NCI-H226 (cell line): ENCODE measurements at regions not wholly inside any gene's neighbourhood (a gene's known extent, or its start where the extent isn't known, plus 50 kb on each side); places are given as distances from the start of the nearest gene placed in this dataset.
A peak's percentile ranks its signal among the peaks of the same experiment; 100 is the strongest.
"Not testable (repeated sequence)": the region's sequence is repeated elsewhere in the genome, so short reads cannot be mapped to it uniquely, and the experiment has no call there.

Experiments used
- DNase-seq: peaks from one replicate; pipeline ENCODE4 v3.0.0-alpha.2; 2015

DNA sequence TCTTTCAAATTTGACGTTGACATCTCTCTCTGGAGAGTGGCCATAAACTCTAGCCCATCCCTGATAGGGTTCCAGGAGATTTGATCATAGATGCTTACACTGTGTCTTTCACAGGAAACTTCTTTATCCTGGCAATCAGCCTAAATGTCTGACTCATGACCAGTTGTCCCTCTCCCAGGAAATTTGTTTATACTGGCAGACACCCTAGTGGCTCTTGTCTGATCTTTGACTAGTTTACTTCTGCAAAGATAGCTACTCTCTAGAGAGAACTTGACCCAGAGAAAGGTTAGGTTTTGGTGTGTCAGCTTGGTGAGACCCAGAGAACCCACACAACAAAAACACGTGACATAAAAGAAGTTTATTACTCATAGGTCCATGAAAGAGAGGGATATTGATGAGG lies 509.8 kb downstream of the CENPC start:
- DNase-seq: no peak

DNA sequence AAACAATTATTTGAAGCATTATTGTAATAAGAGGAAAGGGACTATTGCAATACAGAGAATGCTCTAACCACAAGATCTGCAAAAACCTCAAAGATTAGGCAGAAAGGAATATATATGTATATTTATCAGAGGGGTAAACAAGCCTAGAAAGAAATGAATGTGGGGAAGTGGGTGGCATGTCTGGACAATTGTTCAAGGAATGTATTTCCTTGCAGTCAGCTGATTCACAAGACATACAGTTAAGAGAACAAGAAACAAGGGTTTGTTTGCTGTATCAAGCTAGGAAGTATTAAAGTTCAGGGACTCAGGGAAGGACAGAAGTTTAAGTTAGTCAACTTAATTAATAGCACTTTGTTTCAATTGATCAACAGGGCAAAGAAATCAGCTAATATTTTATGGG lies 514.7 kb downstream of the CENPC start:
- no peak for DNase-seq

DNA sequence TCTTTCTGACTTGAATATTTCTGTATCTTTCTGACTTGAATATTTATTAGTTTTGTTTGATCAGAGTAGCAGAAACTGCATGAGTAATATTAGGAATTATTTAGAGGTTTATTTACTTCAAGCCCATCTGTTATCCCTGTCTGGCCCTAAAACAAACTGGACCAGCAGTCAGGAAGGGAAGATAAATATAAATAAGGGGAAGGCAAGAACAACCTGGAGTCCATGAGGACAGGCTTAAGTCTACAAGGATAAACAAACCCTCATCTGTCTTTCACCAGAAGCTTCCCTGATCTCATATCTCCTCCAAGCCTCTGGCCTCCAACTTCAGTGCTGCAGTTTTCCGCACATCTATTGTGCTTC lies 524.9 kb downstream of the CENPC start:
- DNase-seq: peak; percentile 17

DNA sequence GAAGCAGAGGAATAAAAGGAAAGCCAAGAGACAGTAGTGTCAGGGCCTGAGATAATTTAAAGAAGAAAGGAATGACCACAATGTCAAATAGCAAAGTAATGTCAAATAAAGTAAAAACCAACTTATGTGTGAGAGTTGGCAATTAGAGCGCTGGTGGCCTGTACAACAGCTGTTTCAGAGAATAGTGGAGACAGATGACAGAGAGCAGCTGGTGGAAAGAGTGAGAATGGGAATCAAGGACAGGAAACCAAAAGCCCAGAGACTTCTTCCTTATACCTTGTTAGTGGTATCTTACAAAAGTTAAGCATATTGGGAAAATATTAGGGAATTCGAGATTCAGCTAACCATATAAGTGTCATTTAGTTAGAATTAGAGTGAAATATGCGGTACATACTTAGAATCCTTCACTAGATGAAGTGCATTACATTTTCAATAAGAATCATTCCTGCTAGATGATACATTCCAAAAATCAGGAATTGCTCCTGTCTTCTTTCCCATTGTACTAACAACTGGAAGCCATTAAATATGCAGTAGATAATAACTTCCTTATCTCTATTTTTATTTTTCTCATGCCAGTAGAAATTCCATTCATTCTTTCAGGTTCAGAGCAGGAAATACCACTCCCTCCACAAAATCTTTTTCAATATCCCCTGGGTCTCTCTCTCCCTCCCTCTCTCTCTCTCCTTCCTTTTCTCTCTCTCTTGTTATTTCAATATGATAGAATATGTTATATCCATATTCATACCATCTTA lies 525.4 kb downstream of the CENPC start:
- DNase-seq: peak; percentile 60

DNA sequence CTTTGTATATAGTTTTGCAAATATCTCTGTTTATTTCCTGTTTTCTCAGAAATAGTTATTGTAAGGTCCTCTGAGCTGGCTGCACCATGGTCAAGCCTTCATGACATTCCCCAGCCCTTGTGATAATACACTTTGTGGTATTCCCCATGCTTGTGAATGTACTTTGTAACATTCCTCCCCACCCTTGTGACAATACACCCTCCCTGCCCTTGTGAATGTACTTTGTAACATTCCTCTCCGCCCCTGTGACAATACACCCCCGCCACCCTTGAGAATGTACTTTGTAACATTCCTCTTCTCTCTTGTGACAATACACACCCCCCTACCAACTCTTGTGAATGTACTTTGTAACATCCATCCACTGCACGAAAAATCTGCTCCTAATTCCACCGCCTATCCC lies 530.7 kb downstream of the CENPC start:
- DNase-seq: no peak

DNA sequence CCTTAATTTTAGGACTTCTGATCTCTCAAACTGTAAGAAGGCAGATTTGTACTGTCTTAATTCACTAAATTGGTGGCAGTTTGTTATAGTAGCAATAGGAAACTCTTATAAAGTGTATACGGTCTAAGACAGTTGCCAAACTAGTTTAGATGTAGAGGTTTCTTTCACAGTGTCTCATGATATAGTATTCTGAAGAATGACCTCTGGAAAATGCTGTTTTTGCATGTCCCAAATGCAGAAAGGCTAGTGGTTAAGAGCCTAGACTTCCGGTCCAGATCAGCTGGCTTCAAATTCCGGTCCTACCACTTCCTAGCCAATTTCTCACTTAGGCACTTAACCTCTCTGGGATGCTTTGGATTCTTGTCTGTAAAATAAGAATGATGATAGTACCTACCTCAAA lies 538.5 kb downstream of the CENPC start:
- no peak for DNase-seq

DNA sequence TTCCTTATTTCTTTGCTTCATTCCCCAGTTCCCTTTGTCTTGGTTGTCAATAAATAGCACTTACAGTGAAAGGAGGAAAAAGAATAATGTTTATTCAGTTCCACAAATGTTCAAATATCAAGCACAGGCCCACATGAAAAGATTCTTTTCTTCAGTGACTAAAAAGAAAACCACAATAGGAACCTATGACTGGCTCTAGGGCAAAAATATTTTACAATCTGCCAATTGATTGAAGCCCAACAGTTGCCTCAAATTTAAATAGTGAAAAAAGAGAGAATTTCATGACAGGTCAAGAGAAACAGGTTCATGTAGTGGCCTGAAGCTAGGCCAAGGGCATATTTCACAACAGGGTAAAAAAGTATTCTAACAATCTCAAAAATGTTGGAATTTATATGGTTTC lies 553.8 kb downstream of the CENPC start:
- DNase-seq: no peak

DNA sequence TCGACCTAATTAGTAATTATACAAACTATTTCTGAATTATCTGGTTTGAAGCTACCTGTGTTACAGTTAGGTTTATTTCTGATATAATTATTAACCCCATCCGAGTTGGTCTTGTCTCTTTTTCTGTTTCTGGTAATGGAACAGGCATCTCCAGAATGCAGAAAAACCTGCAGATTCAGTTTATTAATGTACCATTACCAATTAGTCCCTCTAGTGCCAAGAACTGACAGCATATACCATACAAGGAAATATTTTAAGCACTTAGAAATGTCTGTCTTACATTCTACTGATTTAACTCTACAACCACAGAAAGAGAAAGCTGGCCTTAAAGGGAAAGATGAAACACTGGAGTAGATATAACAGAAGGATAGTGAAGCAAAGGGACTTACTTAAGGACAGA lies 570.6 kb downstream of the CENPC start:
- no peak for DNase-seq

DNA sequence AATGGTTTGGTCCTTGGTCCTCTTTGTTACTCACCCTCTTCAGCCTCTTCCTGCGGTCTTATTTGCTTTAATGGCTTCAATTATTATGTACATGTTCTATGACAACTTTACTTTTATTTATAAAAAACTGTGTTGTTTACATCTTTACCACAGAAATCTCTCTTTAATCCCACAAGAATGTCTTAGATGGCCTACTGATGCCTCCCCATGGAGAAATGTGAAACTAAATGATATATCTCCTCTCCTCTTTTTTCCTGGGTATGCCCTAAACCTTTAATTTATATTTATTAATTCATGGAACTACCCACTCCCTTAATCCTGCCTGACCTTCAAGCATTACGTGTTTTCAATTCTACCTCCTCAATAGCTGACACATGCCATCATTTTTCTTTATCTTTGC lies 573.2 kb downstream of the CENPC start:
- no peak for DNase-seq

DNA sequence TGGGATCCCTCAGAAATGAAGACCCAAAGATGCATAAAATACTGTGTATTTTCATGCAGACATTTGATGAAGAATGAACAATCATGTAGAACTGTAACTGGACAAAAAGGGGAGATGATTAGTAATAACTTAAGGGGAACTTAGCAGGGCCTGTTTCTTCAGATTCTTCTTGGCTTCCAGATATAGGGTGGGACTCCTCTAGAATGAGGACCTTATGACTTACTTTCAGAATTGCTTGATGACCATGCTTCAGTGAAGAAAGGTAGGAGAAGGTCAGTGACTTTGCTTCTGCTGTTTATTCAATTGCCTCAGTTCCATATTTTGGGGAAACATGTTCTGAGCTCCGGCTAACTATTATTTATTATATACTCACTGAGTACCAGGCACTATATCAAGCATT lies 580.8 kb downstream of the CENPC start:
- DNase-seq: no peak

DNA sequence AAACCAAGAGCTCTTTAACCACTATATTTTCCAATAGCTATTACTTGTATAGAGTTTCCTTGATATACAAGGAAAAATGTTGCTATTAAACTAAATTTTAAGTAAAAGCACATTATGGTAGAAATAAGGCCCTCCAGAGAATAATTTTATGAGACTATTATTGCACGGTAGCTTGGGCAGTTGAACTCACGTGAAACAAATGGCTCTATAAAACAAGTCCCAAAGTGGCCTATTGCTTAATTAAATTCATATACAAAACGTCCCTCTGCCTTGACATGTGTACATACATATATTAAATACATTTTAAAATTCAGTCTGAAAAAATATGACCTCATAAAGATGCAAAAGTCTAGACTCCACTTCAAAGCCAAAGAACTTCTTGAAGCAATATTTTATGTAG lies 582.2 kb downstream of the CENPC start:
- DNase-seq: no peak

DNA sequence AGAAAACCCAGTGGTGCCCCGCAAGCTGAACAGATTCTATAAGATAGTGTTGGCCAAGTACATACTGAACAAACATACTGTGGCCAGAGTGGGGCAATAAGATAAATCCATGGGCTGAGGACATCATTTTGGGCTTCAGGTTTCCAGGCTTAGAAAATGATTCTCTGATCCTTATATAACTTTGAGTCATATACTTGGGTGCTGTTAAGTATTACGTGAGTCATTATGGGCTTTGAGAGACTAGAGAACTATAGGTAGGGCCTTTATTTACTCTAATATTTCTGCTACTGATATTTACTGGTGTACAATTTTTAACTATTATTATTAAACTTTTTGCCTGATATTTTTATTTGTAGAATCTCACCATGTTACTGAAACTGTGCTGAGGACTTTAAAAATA lies 586.1 kb downstream of the CENPC start:
- no peak for DNase-seq

DNA sequence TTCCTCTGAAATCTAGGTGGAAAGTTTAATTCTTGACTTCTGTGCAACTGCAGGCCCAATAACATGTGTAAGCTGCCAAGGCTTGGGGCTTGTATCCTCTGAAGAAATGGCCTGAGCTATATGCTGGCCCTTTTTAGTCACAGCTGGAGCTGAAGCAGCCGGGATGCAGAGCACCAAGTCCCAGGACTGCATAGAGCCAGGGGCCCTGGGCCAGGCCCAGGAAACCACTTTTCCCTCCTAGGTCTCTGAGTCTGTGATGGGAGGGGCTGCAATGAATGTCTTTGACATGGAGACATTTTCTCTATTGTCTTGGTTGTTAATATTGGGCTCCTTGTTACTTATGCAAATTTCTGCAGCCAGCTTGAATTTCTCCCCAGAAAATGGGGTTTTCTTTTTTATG lies 588.5 kb downstream of the CENPC start:
- DNase-seq: no peak

DNA sequence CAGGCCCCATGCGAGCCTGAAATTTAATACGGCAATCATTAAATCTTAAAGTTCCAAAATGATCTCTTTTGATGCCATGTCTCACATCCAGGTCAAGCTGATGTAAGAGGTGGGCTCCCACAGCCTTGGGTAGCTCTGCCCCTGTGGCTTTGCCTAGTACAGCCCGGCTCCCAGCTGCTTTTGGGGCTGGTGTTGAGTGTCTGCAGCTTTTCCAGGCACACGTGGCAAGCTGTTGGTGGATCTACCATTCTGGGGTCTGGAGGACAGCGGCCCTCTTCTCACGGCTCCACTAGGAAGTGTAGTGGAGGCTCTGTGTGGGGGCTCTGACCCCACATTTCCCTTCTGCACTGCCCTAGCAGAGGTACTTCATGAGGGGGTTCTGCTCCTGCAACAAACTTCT lies 588.9 kb downstream of the CENPC start:
- DNase-seq: no peak

DNA sequence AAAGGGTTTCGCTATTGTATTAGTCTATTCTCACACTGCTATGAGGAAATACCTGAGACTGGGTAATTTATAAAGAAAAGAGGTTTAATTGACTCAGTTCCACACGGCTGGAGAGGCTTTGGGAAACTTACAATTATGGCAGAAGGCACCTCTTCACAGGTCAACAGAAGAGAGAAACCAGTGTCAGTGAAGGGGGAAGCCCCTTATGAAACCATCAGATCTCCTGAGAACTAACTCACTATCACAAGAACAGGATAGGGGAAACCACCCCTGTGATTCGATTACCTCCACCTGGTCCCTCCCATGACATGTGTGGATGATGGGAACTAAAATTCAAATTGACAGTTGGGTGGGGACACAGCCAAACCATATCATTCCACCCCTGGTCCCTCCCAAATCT lies 589.5 kb downstream of the CENPC start:
- DNase-seq: no peak

DNA sequence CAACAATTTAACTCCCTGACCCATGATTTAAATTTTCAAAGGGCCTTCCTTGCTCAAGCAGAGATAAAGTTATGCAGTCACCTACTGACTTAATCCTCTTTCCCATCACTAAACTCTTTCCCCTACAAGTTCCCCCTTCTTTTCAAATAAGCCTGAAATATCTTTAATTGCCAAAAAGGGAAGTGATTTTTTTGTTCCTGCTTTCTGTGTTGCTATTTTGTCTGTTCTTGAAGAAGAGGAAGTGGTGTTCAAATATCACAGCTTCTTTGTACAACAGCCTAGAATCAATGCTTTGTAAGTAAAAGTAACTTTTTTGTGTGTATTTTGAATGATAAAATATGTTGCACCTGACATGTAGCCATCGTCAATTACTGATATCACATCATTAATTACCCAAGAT lies 595.9 kb downstream of the CENPC start:
- DNase-seq: no peak

DNA sequence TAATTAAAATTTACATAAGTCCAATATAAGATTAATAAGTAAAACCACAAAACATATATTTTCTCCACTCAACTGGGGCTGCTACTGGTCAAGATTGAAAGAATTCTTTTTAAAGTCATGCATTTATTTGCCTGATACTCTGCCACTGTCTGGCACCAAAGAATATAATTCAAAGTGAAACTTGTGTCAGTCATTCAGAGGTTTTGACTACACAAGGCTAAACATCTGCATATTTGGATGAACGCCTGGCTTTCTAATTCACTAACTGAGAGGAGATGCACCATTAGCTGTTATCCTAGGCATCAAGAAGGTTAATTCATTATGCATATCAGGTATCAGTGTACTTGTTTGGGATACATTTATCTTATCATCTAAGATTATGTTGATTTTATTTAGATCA lies 598.5 kb downstream of the CENPC start:
- no peak for DNase-seq

DNA sequence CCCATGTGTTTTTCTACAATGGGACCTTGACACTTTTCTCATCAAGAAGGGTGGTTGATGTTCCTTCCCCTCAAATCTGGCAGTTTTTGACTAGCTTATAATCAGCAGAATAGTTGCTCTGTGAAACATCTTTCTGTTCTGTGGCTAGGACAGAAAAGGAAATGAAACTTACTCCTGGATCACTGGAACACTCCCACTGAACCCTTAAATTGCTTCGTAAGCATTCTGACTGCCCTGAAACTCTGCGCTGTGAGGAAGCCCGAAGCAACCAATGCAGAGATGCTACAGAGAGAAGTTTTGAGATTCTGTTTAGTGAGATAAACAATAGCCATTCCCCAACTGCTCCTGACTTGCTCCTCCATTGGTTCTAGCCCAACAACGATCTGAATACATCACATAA lies 602.2 kb downstream of the CENPC start:
- no peak for DNase-seq

DNA sequence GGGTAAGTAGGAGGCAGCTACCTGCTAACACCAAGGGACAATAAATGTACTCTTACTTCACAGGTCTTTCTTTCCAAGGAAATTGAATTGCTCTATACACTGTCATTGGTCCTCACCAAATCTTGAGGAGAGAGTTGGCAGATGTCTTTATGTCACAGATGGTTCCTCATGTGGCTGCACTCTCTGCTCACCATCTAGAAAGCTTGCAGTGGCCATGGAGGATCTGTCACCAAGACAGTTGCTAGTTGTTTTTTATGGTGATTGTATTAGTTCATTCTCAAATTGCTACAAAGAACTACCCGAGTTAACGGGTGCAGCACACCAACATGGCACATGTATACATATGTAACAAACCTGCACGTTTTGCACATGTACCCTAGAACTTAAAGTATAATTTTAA lies 613.3 kb downstream of the CENPC start:
- not testable (repeated sequence) for DNase-seq

DNA sequence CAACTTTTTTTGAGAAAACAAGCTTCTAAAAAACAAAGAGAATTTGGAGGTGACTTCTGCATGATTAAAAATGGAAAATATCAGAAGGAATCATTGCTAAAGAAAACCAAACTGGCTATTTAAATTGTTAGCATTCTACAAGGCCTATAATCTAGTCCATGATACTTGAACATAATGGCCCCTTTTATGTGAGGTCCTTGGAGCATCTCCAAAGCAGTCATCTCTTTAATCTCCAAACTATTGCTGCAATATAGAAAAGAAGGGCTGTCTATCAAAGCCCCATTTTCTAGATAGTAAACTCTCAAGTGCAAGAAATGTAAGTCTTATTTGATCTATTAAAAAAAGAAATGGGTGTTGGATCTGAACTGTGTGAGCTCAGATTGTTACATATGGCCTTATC lies 615.1 kb downstream of the CENPC start:
- DNase-seq: no peak

DNA sequence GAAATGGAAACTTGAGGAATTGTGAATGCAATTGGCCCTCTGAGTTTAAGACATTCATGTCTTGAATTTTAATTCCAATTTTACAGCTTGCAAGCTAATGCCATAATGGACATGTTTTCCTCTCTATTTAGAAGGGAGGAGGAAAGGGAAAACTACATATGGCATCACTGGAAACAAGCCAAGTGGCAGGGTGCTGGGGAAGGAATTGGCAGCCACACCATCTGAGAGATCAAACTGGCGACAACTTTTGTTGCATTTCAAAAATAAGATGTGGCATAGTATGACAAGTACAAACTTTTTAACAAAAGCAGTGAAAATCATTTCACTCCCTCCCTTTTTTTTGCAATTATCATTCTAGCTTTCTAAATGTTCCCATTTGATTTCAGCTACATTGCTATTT lies 615.6 kb downstream of the CENPC start:
- DNase-seq: no peak

DNA sequence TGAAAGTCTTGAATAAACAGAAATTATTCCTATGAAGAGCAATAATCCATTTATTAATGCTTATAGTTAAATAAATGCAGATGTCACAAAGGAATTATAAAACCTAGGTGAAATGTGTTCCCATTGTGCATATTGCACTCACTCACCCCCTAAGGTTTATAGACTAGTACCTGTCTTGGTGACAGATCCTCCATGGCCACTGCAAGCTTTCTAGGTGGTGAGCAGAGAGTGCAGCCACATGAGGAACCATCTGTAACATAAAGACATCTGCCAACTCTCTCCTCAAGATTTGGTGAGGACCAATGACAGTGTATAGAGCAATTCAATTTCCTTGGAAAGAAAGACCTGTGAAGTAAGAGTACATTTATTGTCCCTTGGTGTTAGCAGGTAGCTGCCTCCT lies 616.4 kb downstream of the CENPC start:
- not testable (repeated sequence) for DNase-seq

DNA sequence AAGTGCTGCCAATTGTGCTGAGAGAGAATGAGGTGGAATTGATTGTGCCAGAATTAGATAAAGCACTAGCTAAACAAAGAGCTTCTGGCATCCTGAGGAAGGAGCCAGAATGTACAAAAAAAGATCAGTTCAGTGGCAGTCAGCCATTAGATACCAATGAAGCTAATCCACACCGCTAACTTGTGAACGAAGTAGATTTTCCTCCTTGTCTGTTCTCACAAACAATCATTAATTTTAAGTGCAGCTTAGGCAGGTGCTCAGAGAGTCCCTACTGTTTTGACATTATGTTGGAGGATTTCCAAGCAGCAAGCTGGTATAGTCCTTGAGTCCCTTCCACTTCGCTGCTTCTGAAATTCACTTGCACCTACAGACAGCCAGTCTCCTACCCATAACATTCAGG lies 617.4 kb downstream of the CENPC start:
- no peak for DNase-seq

DNA sequence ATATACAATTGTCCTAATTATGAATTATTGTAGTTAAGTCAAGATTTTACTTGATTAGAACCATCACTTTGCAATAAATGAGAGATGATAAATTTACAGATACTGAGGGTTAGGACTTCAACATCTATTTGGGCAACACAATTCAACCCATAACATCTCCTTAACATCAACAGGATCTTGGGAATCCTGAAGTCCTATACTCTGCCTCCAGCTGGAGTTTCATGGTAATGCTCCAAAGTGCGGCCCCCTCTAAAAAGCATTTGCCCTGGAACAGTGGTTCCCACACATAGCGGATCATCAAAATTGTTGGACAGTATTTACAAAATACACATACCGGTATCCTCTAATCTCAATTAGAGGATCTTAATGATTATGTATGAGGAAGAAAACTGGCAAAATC lies 618.6 kb downstream of the CENPC start:
- no peak for DNase-seq

DNA sequence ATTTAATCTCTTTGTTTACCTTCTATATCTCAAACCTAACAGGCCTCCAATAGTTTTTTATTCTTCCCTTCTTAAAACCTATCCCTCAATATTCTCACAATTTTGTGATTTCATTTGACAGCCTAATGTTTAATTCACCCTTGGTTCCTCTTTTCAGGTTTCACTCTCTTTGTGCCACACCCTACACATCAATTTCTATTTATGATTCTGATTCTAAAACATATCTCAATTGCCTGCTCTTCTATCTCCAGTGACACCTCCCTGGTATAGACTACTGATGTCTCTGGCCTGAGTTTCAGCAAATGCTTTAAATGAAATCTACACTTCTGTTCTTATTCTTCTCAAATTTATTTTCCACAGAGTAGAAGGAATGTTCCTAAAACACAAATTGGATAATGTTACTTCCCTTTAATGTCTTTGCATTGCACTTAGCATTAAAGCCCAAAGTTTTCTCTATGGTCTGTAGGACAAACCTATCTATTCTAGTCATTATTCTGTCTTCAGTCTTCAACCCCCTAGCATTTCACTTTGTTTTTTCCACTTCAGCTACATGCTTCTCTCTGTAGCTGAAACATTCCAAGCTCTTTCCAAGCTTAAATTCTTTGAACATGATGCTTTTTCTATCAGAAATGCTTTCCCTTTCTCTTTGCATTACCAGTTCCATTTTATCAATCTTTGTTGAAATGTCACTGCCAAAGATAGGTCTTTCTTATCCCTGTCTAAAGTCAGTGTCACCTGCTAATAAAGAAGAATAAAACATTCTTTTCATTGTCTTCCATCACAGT lies 622.0 kb downstream of the CENPC start:
- no peak for DNase-seq
